AG09309 (cell line): ENCODE measurements at regions not wholly inside any gene's neighbourhood (a gene's known extent, or its start where the extent isn't known, plus 50 kb on each side); places are given as distances from the start of the nearest gene placed in this dataset.

Experiments used
- DNase-seq: peaks from one replicate; pipeline ENCODE4 v3.0.0-alpha.2; 2010; ENCODE audit warnings: low read depth
- H3K4me3 ChIP-seq: 2 replicates; pipeline ENCODE4 v1.5.1; 2011; ENCODE audit warnings: mild to moderate bottlenecking, low read depth, low read length, moderate library complexity; ENCODE audit not compliant: control insufficient read depth
- CTCF ChIP-seq: IDR thresholded peaks from 2 replicates; pipeline ENCODE4 v1.5.1; 2011; ENCODE audit warnings: mild to moderate bottlenecking, low read depth, low read length, inconsistent platforms; ENCODE audit not compliant: insufficient read depth, control insufficient read depth; ENCODE audit errors: missing control alignments

GRCh38 chr1:80961464-80962190 is 839.1 kb upstream of the ADGRL2 start:
- no peak for DNase-seq
- no peak for TF ChIP-seq CTCF
- H3K4me3 ChIP-seq: no peak overlapping the region

GRCh38 chr1:80933346-80933745 is 867.4 kb upstream of the ADGRL2 start:
- no peak for TF ChIP-seq CTCF
- no peak for DNase-seq
- no peak overlapping the region for H3K4me3 ChIP-seq

DNA sequence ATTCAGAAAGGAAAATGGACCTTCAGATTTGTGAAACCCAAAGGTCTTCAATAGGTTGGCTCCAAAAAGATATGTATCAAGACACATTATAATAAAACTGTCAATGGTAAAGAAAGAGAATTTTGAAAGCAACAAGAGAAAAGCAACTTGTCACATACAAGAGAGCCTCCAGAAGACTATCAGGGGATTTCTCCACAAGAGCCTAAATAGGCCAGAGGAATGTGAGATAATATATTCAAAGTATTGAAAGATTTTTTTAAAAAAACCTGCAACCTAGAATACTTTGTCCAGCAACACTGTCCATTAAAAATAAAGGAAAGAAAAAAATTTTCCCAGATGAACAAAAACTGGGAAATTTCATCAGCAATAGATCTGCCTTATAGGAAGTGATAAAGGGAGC is 869.6 kb upstream of the ADGRL2 start:
- H3K4me3 ChIP-seq: no peak overlapping the region
- no peak for DNase-seq
- TF ChIP-seq CTCF: no peak

DNA sequence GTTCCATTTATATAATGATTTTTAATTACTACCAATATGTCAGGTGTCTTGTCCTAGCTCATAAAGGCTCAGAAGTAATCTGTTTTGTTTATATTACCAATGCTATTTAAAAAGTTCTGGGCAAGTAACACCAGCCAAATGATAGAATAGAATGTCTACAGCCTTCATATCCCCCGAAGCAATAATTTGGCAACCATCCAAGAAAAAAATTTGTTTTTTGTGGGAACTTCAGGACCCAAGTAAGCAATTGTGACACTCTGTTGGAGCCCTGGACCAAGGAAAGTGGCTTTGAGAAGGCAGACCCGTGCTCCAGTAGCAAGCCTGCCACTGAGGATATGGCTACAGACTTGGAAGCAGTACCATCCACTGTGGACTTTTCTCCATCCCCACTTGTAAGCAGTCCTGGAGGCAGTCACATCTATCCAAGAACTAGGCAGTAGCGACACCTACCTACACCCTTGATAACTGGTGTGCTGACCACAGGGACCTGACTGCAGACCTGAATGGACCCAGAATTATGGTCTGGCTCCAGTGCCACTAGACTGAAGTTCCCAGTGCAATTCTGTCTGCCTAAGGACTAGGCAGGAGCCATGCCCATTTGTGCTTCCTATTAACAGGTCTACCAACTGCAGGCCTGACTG is 870.7 kb upstream of the ADGRL2 start:
- TF ChIP-seq CTCF: no peak
- no peak overlapping the region for H3K4me3 ChIP-seq
- no peak for DNase-seq

GRCh38 chr1:80926531-80926930 is 874.2 kb upstream of the ADGRL2 start:
- no peak for TF ChIP-seq CTCF
- H3K4me3 ChIP-seq: no peak overlapping the region
- no peak for DNase-seq

- no peak overlapping the region for H3K4me3 ChIP-seq
- no peak for TF ChIP-seq CTCF
- DNase-seq: no peak
Observed at GRCh38 chr1:80925130-80925805, 875.5 kb upstream of the ADGRL2 start.
